ENCODE measurements at regions not wholly inside any gene's neighbourhood (a gene's known extent, or its start where the extent isn't known, plus 50 kb on each side); places are given as distances from the start of the nearest gene placed in this dataset.

DNA sequence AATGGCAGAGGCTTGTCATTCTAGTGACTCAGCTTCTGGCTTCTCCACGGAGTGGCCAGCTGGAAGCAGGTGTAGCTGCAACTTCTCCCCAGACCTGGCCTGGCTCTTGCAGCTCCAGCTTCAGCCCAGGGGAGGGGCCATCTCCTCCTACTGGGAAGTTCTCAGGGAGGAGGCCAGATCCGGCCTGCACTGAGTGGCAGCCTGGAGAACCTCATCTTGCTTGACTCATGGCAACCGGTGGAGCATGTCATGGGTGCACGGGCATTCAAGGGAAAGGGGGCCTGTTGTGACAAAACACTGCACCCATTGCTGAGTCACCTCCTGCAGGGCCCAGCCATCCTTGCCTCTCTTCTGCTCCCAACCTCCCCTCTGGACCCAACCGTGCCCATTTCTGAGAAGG lies 273.9 kb upstream of the MAF start:
- DNase-seq = no peak

DNA sequence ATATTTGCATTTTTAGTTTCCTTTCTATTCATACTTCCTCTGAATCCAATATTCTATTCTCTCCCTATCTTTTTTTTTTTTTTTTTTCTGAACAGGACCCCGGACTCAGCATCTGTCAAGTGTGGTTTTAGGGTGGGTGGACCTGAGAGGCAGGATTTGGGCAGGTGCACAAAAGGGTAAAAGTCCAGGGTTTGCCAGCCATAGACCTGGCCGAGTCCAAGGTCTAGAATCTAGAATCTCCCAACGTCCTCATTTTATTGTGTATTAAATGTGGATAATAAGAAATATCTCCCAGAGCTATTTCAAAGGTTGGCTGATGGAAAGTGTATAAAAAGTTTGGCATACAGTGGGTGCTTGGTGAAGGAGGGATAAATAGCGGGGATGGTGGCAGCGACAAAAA lies 273.3 kb upstream of the MAF start:
- DNase-seq = no peak

DNA sequence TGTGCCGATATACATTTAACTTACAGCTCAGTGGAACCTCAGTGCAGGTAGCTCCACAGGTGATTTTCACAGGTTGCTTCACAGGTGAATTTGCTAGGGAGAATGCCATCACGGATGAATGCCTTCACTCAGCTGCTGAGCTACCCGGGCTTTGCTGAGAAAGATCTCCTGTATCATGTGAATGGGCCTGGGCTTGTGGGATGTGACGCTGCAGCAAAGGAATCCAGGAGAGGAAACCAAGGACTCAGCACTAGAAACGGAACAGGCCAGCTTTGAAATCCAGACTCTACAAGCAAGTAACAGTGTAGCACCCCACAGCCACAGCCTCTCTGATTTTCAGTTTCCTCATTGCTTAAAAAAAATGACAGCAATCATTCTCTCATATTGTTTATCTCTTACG lies 271.4 kb upstream of the MAF start:
- no peak for DNase-seq

DNA sequence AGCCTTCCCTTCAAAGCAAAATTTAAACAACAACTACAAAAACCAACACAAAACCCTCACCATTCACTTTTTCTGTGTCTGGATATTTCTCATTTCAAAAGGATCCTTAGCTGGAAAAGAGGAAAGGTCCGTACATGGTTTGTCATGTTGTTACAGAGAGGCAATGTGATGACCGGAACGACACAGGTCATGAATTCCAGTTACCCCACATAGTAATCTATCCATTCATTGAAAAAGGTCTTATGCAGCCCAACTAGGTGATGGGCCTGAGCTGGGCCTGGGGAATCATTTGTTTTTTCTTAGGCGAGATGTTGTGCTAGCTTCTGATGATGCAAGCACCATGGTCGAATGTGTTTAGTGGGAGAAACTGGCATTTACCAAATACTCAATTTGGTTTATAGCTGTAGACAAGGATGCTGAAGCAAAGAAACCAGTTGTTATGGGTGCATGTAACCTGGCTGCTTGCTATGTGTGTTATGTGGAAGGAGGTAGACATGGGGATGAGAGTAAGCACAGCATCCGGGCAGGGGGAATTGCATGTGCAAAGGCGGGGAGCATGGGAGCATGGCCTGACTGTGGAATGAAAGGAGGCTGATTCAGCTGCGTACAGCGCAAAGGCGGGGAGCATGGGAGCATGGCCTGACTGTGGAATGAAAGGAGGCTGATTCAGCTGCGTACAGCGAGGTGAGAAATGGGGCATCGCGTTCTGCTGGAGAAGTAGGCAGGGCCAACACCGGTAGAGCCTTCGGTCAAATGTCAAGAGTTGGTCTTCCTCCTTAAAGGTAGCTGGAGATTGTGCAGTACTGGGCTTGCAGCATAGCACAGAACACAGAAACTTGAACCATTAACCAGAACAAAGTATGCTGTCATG lies 269.7 kb upstream of the MAF start:
- no peak for DNase-seq

DNA sequence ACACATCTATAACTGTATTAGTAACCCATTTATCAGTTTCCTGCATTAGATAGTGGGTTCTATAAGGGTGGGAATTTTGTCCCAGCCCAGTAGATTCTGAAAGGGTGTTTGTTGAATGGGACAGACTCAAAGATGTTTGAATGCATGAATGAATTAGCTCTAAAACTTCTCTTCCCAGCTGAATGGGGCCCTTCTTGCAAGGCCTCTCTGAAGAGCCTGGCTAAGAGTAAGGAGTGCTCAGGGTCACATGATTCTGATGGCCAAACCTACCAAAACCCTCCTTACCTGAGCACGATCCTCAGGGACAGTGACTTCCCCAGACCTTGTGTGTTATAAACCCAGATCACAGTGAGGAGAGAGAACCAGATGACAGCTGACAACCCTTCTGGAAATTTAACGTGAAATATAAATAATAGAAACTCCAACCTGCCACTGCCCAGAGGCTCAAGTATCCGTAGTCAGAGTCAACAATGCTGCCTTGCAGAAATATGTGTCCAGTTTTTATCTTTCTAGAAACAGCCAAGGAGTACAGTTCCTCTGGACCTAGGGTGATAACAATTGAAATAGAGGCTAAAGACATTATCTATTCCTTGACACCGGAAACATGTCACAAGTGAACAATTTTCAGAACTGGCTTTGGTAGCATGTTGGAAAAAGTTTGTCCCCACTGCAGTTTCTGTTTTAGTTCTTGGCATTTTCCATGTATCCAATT lies 268.9 kb upstream of the MAF start:
- DNase-seq = no peak

DNA sequence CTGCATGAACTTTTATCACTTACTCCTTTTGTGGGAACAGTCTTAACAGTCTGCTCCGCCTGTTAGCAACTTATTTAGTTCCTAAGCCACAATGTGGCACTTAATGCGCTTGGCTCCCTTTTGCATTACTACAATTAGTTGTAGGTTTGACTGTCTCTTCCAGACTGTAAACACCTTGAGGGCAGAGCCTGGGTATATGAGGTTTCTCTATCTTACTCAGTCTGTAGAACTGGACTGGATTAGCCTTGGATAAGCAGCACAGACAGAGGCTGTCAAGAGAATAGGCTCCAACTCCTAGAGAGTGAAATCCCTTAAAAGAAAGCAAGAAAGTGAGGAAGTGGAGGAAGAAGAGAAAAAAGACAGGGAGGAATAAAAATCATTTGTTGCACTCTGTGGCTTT lies 268.3 kb upstream of the MAF start:
- DNase-seq = no peak

DNA sequence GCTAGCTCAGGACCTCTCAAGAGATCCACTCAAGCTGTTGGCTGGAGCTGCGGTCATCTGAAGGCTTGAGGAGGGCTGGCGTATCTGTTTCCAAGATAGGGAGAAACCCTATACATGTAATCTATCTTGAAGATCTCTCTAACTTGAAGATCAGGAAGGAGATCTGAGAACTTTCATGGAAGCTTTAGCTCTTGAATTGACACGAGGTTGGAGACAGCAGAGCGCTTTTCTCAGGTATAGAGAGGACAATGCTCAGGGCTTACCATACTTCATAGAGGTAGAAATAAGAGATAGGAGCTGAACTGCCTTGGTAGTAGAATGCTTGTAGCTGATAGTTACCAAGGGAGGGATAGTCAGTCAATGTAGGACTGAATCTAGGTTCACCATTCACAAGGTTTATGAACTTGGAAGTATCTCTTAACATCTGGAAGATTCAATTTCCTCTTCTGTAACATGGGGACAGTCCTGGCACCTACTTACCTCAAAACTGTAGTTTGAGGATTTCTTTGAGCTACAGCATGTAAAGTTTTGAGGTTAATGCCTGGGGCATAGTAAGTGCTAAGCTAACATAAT lies 267.0 kb upstream of the MAF start:
- no peak for DNase-seq

DNA sequence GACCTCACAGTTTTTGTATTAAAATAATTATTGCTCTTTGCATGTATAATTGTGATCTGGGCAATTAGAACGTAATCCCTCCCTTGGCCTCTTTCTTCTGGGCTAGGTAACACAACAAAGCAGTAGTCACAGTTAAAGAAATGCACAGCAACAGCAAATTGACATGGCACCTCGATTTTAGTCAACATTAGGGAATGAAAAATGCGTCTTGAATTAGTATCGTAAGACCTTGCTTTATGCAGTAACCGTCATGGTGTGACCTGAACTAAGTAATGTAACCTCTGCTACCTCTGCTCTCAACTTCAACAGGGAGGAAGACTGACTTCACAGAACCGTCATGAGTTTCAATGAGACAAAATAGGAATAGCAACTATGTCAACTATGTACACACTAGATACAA lies 265.4 kb upstream of the MAF start:
- DNase-seq = no peak

DNA sequence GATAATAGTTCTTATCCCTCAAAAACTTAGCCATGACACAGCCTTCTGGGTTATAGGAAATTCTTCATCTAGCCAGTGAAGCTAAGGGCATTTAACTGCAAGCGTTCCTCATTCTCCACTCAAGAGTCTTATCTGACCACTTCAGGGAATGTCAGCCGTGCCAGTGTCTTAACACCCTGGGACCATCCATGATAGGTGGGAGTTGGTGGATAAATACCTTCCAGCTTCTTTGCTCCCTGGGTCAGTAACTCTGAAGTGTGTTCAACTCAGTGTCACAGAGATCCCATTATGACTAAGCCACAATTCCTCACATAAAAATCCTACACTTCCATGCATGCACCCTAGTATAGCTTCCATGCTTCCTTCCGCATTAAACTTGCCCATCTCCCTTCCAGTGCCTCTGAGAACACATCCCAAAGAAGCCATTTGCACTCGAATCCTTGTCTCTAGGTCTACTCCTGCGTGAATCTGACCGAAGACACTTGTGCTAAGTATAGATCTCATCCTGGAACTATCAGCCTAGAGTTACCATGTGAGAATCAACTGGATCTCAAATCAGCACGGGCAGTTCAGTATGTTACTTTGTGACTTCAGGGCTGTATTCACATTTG lies 264.3 kb upstream of the MAF start:
- no peak for DNase-seq

DNA sequence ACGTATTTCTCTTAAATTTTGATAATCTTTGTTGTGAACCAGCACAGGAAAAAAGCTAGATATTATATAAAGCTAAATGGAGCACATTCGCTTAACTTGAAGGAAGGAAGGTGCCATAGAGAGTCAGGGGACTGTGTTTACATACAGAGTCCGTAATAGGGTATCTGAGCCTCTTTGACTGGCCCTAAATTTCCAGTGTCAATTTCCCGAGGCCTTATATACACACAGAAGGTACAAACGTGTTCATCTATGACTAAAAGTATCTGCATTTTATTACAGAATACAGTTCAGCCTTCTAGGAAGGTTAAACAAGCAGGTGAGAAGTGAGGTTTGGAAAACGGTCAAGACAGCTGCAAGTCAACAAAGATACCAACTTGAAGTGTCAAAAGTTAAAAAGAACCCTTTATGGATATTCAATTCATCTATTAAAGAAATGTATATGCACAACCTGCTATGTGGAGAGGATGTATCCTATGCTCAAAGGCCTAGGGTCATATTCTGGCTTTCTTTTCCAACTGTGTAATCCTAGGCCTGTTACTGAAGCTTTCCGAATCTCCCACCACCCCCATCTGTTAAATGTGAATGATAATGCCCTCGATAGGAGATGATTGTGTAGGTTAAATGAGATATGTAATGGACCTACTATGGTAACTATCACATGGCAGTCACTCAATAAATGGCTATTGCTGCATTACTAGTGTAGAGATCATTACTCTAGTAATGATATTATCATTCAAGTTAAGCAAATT lies 263.7 kb upstream of the MAF start:
- DNase-seq = no peak

DNA sequence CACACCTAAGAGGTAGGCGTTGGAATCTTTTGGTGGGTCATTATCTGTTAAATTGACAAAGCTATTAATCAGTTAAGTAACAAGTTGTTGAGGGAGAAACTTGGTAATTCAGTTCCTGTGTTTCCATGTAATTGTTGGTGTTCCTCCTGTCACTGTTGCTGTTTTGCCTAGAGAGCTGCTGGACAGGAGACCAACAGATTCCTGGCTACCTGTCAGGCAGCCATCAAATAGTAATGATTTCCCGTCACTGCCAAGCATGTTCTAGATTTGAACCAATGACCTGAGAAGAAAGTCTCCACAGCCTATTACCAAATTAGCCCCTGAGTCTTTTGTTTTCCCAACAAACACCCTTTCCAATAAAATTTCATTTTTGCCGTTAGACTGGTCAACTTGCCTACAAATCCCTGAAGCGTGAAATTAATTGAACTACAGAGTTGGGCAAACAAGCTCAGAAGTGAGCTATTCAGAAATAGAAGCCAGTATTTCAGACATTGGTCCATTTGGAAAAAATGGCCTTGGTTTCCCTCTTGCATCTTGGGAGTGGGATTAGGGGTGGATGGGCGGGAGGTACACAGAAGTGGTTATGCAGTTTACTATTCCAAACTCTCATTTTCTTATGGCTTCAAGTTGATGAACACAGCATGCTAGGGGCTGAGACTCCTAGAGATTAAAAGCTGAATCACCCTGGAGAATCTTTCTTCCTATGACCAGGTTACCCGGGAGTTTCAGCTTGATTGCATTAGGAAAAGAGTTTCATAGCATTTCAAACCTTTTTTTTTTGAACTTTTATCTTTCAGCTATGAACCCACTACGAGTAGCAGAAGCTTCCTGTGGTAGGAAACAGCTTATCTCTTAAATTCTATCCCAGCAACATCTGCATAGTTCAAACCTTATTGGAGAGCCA lies 262.8 kb upstream of the MAF start:
- no peak for DNase-seq

DNA sequence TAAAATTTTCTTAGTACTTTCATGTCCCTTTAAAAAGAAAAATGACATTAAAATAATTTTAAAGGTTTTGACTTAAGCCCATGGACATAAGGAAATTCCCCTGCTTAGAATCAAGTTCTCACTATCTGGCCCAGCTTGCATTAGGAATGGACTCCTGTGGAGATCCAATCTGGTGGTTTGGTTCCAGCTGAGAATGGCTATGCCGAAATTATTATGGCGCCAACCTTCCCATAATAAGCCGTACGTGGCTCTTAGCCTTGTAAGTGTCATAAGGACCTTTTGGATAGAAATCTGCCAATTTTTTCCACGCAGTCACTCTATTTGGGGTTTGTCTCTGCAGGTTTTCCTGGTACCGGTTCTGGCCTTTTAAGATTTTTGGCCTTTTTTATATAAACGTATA lies 262.1 kb upstream of the MAF start:
- DNase-seq = no peak

DNA sequence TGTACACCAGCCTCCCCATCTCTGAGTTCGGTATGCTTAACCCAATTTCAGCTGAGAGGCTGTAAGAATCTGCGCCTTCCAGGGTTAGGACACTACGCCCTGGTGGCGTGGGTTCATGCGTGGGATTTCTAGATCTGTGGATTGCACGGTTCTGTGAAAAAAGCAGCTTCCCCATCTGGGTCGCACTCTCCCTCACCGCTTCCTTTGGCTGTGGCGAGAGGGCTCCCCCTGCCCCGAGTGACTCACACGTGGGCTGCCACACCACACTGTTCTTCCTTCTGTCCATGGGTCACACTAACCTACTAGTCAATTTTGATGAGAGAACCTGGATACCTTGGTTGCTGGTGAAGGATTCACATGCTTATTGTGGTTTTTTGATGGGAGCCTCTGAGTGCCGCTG lies 256.0 kb upstream of the MAF start:
- DNase-seq = no peak

DNA sequence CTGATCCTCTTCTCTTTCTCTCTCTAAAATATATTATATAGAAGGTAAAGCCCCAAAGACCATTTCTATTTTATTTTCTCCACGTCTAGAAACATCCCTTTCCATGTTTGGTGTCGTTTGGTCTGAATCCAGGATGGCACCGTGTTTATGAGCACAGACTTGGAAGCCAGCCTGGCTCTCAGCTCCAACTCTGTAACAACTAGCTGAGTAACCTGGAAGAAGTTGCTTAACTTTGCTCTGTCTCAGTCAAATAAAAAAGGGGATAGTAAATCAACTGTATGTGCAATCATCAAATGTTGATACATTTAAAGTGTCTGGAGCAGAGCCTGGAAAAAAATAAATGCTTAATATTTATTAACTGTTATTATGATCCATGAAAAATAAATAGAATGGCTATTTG lies 249.8 kb upstream of the MAF start:
- no peak for DNase-seq

DNA sequence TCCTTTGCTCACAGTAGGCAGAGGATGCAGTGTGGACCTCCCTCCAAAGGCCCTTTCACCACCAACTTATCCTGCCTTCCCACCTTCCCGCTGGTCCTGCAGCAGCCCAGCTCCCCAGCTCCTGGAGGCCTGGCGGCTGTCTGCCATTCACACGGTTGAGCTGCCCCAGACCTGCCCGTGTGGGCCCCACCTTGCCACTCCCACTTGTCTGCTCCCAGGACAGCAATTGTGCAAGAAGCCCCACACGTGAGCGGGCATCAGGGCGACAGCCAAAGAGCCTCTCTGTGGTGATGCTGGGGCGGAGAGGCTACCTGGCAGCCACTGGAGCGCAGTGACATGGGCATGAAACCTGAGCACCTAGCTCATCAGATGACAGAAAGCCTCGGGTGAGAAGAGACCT lies 248.6 kb upstream of the MAF start:
- no peak for DNase-seq

DNA sequence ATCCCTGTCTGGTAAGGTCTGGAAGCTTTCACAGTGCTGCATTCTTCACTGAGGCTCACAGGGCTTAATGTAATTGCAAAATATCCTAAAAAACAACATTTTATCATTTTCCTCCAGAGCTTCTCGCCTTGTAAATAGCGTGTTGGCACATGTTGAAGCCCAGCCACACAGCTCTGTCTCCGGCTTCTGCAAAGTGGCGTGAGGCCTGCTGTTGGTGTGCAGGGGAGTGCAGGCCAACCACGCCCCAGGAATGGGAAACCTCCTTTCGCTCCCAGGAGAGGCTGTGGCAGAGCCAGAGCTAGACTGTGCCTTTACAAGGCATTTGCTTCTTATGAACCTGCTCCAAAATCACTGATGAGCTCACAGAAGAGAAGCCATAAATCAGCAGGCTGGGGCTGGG lies 248.2 kb upstream of the MAF start:
- DNase-seq = no peak

DNA sequence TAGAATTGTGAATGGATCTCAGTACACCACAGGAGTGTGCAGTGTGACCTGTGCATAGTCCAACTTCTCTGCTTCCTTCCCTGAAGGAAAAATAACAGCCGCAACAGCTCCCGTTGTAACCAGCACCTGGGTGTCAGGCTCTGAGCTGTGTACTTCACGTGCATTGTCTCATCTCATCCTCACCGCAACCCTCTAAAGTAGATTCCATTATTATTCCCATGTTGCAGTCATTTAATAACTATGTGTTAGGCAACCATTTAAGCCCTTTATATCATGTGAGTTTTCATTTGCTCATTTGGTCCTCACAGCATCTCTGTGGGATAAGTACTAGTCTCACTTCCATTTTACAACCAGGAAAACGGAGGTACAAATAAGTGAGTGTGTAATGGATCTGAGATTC lies 247.0 kb upstream of the MAF start:
- DNase-seq = no peak

DNA sequence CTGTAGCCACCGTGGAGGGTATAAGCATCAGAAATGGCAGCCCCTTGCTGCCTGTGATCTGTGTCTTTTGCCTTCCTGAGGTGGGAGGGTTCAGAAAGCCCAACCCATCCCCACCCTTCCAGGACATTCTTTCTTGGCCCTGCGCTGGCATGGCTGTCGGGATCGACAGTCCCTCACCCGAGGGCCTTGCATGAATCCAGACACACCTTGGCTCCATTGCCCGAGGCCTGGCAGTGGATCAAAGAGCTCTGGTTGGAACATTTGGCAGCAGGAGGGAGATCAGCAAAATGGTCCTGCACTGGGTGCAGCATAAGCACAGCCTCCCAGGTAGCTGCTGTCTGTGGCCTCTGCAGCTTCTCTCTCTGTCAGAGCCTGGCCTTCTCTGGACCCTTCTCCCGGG lies 246.6 kb upstream of the MAF start:
- DNase-seq = no peak

DNA sequence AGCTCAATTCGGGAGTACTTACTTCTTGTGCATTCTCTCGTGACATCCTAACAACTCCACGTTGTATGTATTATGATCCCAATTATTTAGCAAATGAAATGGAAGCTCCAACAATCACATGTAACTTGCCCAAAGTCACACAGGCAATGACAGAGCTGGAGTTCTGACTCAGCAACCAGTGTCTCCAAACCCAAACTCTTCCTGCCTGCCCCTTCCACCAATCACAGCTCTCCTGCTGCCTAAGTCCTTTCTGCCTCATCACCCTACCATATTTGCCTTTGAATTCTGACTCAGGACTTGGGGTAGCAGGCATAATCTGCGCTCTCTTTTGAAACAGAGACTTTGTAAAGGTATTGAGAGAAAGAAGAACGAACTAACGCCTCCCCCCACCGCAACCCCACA lies 245.2 kb upstream of the MAF start:
- no peak for DNase-seq

DNA sequence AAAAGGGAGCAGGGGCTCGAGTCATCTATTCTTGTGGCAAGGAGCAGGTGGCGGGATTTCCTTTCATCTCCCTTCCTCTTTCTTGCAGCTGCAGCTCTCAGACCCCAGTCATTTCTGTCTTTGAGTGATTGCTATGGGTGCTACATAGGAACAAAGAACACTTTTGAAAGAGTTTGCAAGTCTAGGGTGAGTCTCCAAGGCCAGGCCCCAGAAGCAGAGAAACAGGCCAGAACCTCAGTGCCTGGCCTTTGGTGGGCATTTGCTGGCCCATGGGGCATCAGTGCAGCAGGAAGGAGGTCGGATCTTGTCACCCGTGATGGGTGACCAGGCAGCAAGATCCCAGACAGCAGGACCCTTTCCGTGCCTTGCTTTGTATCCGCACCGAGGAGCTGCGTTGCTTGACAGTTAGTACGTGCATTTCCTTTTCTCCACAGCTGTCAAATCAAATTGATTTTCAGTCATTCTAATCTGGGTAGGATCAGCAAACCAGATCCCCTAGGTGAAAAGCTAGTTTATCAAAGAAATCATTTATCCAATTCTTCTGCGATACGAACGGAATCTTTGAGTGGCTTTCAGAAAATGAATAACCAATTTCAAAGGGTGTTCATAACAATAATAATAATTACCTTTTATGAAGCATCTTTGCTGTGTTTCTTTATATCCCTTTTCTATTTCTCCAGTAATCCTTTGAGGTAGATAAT lies 244.6 kb upstream of the MAF start:
- no peak for DNase-seq

DNA sequence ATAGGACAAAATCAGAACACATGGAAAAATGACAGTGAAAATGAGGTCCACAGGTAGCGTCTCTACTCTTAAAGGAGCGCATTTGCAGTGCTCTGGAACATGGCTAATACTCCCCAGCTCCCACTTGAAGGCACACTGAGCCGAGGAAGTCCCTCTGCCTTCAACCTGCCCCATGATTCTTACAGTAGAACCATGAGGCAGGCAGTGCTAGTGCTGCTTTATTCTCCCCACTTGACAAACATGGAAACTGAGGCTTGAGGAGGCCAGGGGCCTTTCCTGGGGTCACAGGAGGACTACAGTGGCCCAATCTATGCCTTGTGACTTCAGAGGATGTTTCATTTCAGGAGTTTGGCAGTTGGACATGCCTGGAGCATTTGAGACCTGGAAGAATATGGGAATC lies 244.1 kb upstream of the MAF start:
- no peak for DNase-seq
